C4-2B (cell line): ENCODE measurements at regions not wholly inside any gene's neighbourhood (a gene's known extent, or its start where the extent isn't known, plus 50 kb on each side); places are given as distances from the start of the nearest gene placed in this dataset.

ENCODE experiments used
- H3K27ac ChIP-seq: fragments of 450-650 bp; 2 replicates; pipeline ENCODE4 v1.5.1; 2017
- ZFX ChIP-seq: fragments of 450-650 bp; IDR thresholded peaks from 2 replicates; pipeline ENCODE4 v1.6.1; 2017
- TF ChIP-seq, protein P1 (sequence below): fragments of 450-650 bp; conservative IDR thresholded peaks from 2 replicates; pipeline ENCODE4 v1.5.1; 2017; ENCODE audit warnings: mild to moderate bottlenecking

DNA sequence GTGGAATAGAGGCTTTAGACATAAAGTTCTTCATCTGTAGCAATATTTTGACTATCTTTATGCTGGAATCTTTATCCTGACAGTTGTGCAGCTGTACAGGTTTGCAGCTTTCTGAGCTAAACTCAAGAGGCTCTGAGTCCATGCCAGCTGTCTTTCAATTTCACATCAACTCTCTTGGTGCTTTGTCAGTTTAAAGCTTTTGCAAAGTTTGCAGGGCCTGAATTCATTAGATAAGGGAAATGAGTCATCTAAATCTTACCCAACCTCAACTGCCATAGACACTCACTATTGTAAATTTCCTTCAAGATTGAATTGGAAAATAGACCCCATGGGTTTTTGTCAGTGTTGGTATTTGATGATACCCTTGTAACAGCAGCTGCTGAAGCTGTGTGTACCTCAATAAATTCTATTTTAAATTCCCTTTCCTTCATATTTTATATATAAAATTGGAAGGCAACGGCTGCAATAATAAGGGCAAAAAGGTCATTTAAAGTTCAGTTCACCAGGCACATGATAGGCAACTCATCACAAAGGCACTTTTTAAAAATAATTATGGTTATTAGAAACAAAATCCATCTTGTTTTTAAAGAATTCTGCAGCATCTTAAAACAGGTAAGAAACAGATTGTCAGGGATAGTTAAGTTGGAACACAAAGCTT, 169.9 kb upstream of the SLC39A10 start:
- H3K27ac ChIP-seq: no peak overlapping the region
- TF ChIP-seq ZFX: no peak
- TF ChIP-seq, protein P1, sequence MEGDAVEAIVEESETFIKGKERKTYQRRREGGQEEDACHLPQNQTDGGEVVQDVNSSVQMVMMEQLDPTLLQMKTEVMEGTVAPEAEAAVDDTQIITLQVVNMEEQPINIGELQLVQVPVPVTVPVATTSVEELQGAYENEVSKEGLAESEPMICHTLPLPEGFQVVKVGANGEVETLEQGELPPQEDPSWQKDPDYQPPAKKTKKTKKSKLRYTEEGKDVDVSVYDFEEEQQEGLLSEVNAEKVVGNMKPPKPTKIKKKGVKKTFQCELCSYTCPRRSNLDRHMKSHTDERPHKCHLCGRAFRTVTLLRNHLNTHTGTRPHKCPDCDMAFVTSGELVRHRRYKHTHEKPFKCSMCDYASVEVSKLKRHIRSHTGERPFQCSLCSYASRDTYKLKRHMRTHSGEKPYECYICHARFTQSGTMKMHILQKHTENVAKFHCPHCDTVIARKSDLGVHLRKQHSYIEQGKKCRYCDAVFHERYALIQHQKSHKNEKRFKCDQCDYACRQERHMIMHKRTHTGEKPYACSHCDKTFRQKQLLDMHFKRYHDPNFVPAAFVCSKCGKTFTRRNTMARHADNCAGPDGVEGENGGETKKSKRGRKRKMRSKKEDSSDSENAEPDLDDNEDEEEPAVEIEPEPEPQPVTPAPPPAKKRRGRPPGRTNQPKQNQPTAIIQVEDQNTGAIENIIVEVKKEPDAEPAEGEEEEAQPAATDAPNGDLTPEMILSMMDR: no peak

DNA sequence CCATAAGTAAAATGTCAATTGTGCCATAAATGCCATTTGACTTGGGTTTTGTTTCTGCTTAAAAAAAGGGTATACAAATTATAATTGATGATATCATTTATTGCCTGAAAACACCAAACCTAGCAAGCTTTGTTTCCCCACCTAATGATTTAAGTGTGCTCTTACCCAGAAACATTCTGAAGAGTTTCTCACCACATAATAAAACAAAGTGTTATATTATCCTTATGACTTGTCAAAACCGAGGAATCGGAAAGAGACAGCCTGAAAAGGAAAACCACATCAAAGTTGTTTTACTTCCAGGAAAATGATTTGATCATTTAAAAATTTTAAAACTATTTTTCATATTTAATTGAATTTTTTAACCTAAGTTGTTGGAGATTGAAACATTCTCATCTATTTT, 170.5 kb upstream of the SLC39A10 start:
- H3K27ac ChIP-seq: no peak overlapping the region
- TF ChIP-seq ZFX: no peak
- TF ChIP-seq, protein P1: no peak

DNA sequence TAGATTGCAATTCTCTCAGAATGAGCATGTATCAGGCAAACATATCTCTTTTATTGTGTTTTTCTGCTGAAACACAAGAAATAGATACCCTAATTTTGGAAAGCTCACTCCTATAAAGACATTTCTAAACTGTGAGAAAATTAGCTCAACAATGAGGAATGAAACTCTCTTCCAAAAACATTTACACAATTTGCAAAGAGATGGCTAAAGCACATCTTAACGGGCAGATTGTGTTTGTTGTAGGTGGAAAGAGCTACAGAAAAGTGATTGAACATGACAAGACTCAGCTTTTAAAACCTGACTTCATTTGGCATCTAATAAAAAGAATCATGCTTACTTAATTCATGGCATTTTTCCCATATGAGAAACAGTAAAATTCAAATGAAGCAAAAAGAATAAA, 175.0 kb upstream of the SLC39A10 start:
- no peak overlapping the region for H3K27ac ChIP-seq
- TF ChIP-seq, protein P1: no peak
- TF ChIP-seq ZFX: no peak

DNA sequence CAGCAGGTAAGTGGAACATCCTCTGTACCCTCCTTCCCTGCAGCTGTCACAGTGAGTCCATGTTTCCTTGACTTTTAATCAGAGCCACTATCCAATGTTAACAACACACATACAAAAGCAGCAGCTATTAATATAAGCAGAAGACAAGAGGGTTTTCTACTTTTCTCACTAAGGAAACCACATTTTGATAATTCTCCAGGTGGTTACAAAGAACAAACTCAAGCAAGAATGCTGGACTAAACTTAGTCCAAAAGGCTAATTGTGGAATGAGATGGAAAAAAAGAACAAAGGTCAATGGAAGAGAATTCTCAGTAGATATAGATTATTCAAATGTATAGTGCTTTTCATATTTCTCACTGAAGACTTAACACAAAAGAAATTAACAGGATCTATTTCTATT, 176.9 kb upstream of the SLC39A10 start:
- TF ChIP-seq ZFX: no peak
- TF ChIP-seq, protein P1: no peak
- H3K27ac ChIP-seq: no peak overlapping the region

DNA sequence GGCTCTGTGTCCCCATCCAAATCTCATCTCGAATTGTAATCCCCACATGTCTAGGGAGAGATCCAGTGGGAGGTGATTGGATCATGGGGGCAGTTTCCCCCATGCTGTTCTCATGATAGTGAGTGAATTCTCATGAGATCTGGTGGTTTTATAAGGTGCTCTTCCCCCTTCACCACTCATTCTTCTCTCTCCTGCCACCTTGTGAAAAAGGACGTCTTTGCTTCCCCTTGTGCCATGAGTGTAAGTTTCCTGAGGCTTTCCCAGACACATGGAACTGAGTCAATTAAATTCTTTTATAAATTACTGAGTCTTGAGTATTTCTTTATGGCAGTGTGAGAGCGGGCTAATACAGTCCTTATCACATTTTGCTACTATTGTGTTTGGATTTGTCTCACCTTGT, 177.6 kb upstream of the SLC39A10 start:
- TF ChIP-seq, protein P1: no peak
- no peak for TF ChIP-seq ZFX
- H3K27ac ChIP-seq: no peak overlapping the region

DNA sequence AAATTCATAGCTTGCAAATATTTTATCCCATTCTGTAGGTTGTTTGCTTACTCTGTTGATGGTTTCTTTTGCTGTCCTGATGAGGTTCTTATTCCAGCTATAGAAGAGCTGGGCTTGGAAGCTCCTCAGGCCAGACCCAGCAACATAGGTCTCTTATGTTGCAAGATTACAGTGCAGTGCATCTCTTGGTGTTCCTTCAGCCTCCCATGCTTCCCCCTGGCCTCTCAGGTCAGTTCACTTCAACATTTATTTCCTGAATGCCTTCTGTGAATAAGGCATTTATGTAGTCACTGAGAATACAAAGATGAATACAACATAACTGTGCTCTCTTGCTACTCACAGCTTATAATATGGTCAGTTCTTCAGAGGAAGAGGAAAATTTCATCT, 179.0 kb upstream of the SLC39A10 start:
- H3K27ac ChIP-seq: no peak overlapping the region
- TF ChIP-seq ZFX: no peak
- TF ChIP-seq, protein P1: no peak

DNA sequence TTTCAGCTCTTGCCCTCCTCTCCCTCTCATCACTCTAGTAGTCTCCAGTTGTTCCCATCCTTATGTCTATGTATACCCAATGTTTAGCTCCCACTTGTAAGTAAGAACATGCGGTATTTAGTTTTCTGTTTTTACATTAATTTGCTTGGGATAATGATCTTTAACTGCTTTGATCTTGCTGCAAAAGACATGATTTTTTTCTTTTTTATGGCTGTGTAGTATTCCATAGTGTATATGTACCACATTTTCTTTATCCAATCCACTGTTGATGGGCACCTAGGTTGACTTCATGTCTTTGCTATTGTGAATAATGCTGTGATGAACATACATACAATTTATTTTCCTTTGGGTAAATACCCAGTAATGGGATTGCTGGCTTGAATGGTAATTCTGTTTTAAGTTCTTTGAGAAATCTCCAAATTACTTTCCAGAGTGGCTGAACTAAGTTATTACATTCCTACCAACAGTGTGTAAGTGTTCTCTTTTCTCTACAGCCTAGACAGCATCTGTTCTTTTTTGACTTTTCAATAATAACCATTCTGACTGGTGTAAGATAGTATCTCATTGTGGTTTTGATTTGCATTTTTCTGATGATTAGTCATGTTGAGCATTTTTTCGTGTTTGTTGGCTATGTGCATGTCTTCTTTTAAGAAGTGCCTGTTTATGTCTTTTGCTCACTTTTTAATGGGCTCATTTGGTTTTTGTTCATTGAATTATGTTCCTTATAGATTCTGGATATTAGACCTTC, 179.6 kb upstream of the SLC39A10 start:
- H3K27ac ChIP-seq: no peak overlapping the region
- no peak for TF ChIP-seq ZFX
- TF ChIP-seq, protein P1: no peak
